ENCODE measurements at regions not wholly inside any gene's neighbourhood (a gene's known extent, or its start where the extent isn't known, plus 50 kb on each side); places are given as distances from the start of the nearest gene placed in this dataset.

- Histone ChIP-seq H3K27ac (ENCODE audit: low read depth, low read length) (no peak overlapping the region), H3K9me2 (replicated peaks; ENCODE audit: control insufficient read depth, low read length) (no peaks in the 10 kb centered on the region), H3K27me3 (ENCODE audit: control insufficient read depth, low read length) (no peaks in the 10 kb centered on the region), H3K9me3 (ENCODE audit: control insufficient read depth, insufficient read depth, low read length) (no peaks in the 10 kb centered on the region), H3K4me3 (ENCODE audit: low read length) (no peak overlapping the region), H3K4me1 (ENCODE audit: control insufficient read depth, low read length) (no peaks in the 10 kb centered on the region), H3K79me2 (ENCODE audit: control insufficient read depth, low read length) (no peaks in the 10 kb centered on the region), H3F3A (ENCODE audit: control insufficient read depth, insufficient read depth) (no peaks in the 10 kb centered on the region), H3K36me3 (ENCODE audit: control insufficient read depth, low read length) (no peaks in the 10 kb centered on the region), H3K4me2 (ENCODE audit: low read length) (no peak overlapping the region), H4K20me1 (ENCODE audit: control insufficient read depth, insufficient read depth, low read depth, low read length) (no peaks in the 10 kb centered on the region)
- no peak for TF ChIP-seq CTCF (IDR thresholded peaks at IDR 0.05; ENCODE audit: low read depth, low read length, poor library complexity, severe bottlenecking)
Observed at GRCh38 chr13:37168926-37169325, 63.5 kb upstream of the CSNK1A1L start.

DNA sequence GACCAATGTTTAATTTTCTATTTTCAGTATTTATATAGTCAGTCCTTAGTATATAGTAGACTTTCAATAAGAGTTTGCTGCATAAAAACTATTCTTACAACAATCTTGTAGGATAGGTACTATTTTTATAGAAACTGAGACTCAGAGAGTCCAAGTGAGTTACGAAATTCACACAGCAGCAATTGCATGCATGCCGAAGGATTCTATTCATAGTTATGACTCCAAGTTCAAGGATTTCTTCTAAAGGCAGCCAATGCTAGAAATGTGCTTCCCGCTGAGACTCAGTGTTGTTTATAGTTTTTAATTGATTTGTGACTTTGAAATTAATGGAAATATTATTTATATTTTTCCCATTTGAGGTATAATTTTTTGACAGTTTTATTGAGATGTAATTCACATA lies 62.7 kb upstream of the CSNK1A1L start:
- H3K79me2 ChIP-seq (ENCODE audit: control insufficient read depth, low read length) = no peaks in the 10 kb centered on the region
- no peaks in the 10 kb centered on the region for H3K9me3 ChIP-seq (ENCODE audit: control insufficient read depth, insufficient read depth, low read length)
- no peaks in the 10 kb centered on the region for H4K20me1 ChIP-seq (ENCODE audit: control insufficient read depth, insufficient read depth, low read depth, low read length)
- H3F3A ChIP-seq (ENCODE audit: control insufficient read depth, insufficient read depth) = no peaks in the 10 kb centered on the region
- H3K9me2 ChIP-seq (replicated peaks; ENCODE audit: control insufficient read depth, low read length) = no peaks in the 10 kb centered on the region
- no peak for TF ChIP-seq CTCF (IDR thresholded peaks at IDR 0.05; ENCODE audit: low read depth, low read length, poor library complexity, severe bottlenecking)
- no peak for TF ChIP-seq EZH2phosphoT487 (IDR thresholded peaks at IDR 0.05; ENCODE audit: borderline replicate concordance, low read length)
- no peak overlapping the region for H3K4me3 ChIP-seq (ENCODE audit: low read length)
- H3K4me1 ChIP-seq (ENCODE audit: control insufficient read depth, low read length) = no peaks in the 10 kb centered on the region
- H3K27me3 ChIP-seq (ENCODE audit: control insufficient read depth, low read length) = no peaks in the 10 kb centered on the region
- no peak overlapping the region for H3K27ac ChIP-seq (ENCODE audit: low read depth, low read length)
- no peak overlapping the region for H3K4me2 ChIP-seq (ENCODE audit: low read length)
- no peaks in the 10 kb centered on the region for H3K36me3 ChIP-seq (ENCODE audit: control insufficient read depth, low read length)

DNA sequence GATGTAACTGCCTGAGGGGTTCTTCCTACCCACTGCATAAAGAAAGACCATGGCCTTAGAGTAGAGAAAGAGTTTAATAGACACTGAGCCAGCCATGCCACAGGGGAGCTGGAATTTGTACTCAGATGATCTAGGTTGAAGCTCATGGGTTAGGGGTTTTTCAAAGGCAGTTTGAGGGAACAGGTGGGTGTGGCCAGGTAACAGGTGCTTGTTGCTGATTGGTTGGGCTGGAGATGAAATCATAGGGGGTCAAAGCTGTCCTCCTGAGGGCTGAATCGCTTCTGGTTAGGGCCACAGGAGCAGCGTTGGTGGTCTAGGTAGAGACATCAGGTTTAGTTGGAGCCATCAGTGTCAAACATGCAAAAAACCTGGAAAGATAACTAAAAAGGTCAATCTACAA lies 59.2 kb upstream of the CSNK1A1L start:
- Histone ChIP-seq H3K9me3 (ENCODE audit: control insufficient read depth, insufficient read depth, low read length) (no peaks in the 10 kb centered on the region), H3K4me2 (ENCODE audit: low read length) (no peak overlapping the region), H3F3A (ENCODE audit: control insufficient read depth, insufficient read depth) (no peaks in the 10 kb centered on the region), H4K20me1 (ENCODE audit: control insufficient read depth, insufficient read depth, low read depth, low read length) (no peaks in the 10 kb centered on the region), H3K79me2 (ENCODE audit: control insufficient read depth, low read length) (no peaks in the 10 kb centered on the region), H3K27ac (ENCODE audit: low read depth, low read length) (no peak overlapping the region), H3K36me3 (ENCODE audit: control insufficient read depth, low read length) (no peaks in the 10 kb centered on the region), H3K27me3 (ENCODE audit: control insufficient read depth, low read length) (no peaks in the 10 kb centered on the region), H3K4me1 (ENCODE audit: control insufficient read depth, low read length) (no peaks in the 10 kb centered on the region), H3K9me2 (replicated peaks; ENCODE audit: control insufficient read depth, low read length) (no peaks in the 10 kb centered on the region), H3K4me3 (ENCODE audit: low read length) (no peak overlapping the region)
- TF ChIP-seq CTCF (IDR thresholded peaks at IDR 0.05; ENCODE audit: low read depth, low read length, poor library complexity, severe bottlenecking) (no peak), EZH2phosphoT487 (IDR thresholded peaks at IDR 0.05; ENCODE audit: borderline replicate concordance, low read length) (no peak)

Data from DOHH2 (cell line).